HepG2 (cell line): ENCODE measurements at regions not wholly inside any gene's neighbourhood (a gene's known extent, or its start where the extent isn't known, plus 50 kb on each side); places are given as distances from the start of the nearest gene placed in this dataset.

ENCODE experiments used
- ATAC-seq: fragments of 200-7000 bp; cut with Tn5 transposase; 3 replicates; pipeline ENCODE4 v1.9.1; 2020; ENCODE audit warnings: mild to moderate bottlenecking, moderate library complexity
- BruUV-seq: library from RNA; stranded (reverse); fragments of 400-500 nt; replicated peaks from 2 replicates; lab custom pipeline; 2021; lab: Mats Ljungman, UMichigan
- CTCF ChIA-PET: fragments of 300-600 bp; formaldehyde crosslinking; extraction: SDS; loops from one replicate; lab custom pipeline; 2021; ENCODE audit warnings: low total read pairs, inconsistent platforms, low intra/inter-chr PET ratio; lab: Yijun Ruan, JAX
- POLR2A ChIA-PET: fragments of 350-600 bp; sonication (Branson Sonifier 250); formaldehyde crosslinking; loops from one replicate; lab custom pipeline; 2020; ENCODE audit warnings: antibody characterized with exemption, inconsistent platforms; lab: Yijun Ruan, JAX
- DNase-seq: peaks from one replicate; pipeline ENCODE4 v3.0.0-alpha.2; 2015; ENCODE audit warnings: low spot score
- FAIRE-seq: peaks from 3 replicates; lab custom pipeline; 2011; peaks lifted over from hg19 to GRCh38; lab: Jason Lieb, UNC
- H2AFZ ChIP-seq: one replicate; pipeline ENCODE4 v1.6.1; 2011; ENCODE audit warnings: low read length, inconsistent platforms
- H3K27ac ChIP-seq: fragments of 300-600 bp; 3 replicates; pipeline ENCODE4 v1.8.0; 2011; ENCODE audit warnings: mixed run types, mild to moderate bottlenecking, mixed read lengths, low read length, inconsistent platforms; ENCODE audit not compliant: insufficient read depth; ENCODE audit errors: extremely low read length
- H3K27me3 ChIP-seq, 2 experiments: fragments of 200-600 bp in 1 of 2; 2 replicates in 1 of 2; 3 replicates in 1 of 2; pipeline versions ENCODE4 v1.6.0 to v1.8.0; 2011; ENCODE audit warnings: low read length in 2 of 2, mild to moderate bottlenecking in 2 of 2, moderate library complexity in 2 of 2, inconsistent platforms in 1 of 2; ENCODE audit not compliant: insufficient read depth in 2 of 2, control insufficient read depth in 1 of 2
- H3K36me3 ChIP-seq, 2 experiments: fragments of 200-600 bp in 1 of 2; replicated peaks in 1 of 2; 2 replicates in 1 of 2; 3 replicates in 1 of 2; pipeline versions ENCODE4 v1.5.1 to v1.8.0; 2011; ENCODE audit warnings: low read length in 2 of 2, inconsistent platforms in 1 of 2; ENCODE audit not compliant: insufficient read depth in 2 of 2, control insufficient read depth in 1 of 2
- H3K4me1 ChIP-seq: 2 replicates; pipeline ENCODE4 v1.5.1; 2012; ENCODE audit warnings: low read length, inconsistent platforms; ENCODE audit not compliant: insufficient read depth
- H3K4me2 ChIP-seq: 2 replicates; pipeline ENCODE4 v1.6.0; 2011; ENCODE audit warnings: low read depth, low read length, inconsistent platforms
- H3K4me3 ChIP-seq, 3 experiments: fragments of 200-600 bp in 1 of 3; sonication (generic), shearing (Covaris generic) in 1 of 3; replicated peaks in 1 of 3; 2 replicates each; pipeline ENCODE4 v1.5.1; 2011 to 2016; ENCODE audit warnings: low read length in 3 of 3, inconsistent platforms in 2 of 3, low read depth in 2 of 3, mild to moderate bottlenecking in 2 of 3, control low read depth in 1 of 3, mixed read lengths in 1 of 3; ENCODE audit not compliant: insufficient read depth in 1 of 3
- H3K79me2 ChIP-seq: one replicate; pipeline ENCODE4 v1.6.1; 2011; ENCODE audit warnings: low read length, inconsistent platforms; ENCODE audit not compliant: insufficient read depth
- H3K9ac ChIP-seq: 2 replicates; pipeline ENCODE4 v1.6.0; 2011; ENCODE audit warnings: mild to moderate bottlenecking, low read depth, low read length, inconsistent platforms; ENCODE audit not compliant: insufficient read depth
- H3K9me3 ChIP-seq: 2 replicates; pipeline ENCODE4 v1.5.1; 2012; ENCODE audit warnings: mild to moderate bottlenecking, low read length
- H4K20me1 ChIP-seq: 2 replicates; pipeline ENCODE4 v1.6.0; 2011; ENCODE audit warnings: inconsistent platforms, mild to moderate bottlenecking, low read length, moderate library complexity; ENCODE audit not compliant: insufficient read depth
- CBX1 ChIP-seq: IDR thresholded peaks from one replicate; pipeline ENCODE4 v1.6.1; 2016; ENCODE audit warnings: antibody characterized with exemption, low read depth
- FOXM1 ChIP-seq: sonication (generic); formaldehyde crosslinking; IDR thresholded peaks from 2 replicates; pipeline ENCODE4 v1.5.0; 2020; ENCODE audit warnings: missing genetic modification reagents
- GPN1 ChIP-seq: sonication (generic); formaldehyde crosslinking; IDR thresholded peaks from 2 replicates; pipeline ENCODE4 v1.5.1; 2020; ENCODE audit warnings: missing genetic modification reagents, borderline replicate concordance
- KDM2A ChIP-seq: sonication (generic); formaldehyde crosslinking; IDR thresholded peaks from 2 replicates; pipeline ENCODE4 v1.4.0; 2020; ENCODE audit warnings: low read depth, missing genetic modification reagents, borderline replicate concordance
- MED1 ChIP-seq: sonication (generic); formaldehyde crosslinking; IDR thresholded peaks from 2 replicates; pipeline ENCODE4 v1.4.0; 2020; ENCODE audit warnings: missing genetic modification reagents
- RBAK ChIP-seq: sonication (generic); formaldehyde crosslinking; IDR thresholded peaks from 2 replicates; pipeline ENCODE4 v1.5.1; 2020; ENCODE audit warnings: mild to moderate bottlenecking, missing genetic modification reagents
- ZFP36L2 ChIP-seq: sonication (generic); formaldehyde crosslinking; IDR thresholded peaks from 2 replicates; pipeline ENCODE4 v1.4.0; 2020; ENCODE audit warnings: missing genetic modification reagents
- WGBS: methylation state at CpG from one replicate; pipeline ENCODE4 v1.1.6; 2017; ENCODE audit warnings: low lambda C conversion rate; 5-methylcytosine and 5-hydroxymethylcytosine counted together
- in situ Hi-C: cut with HindIII; loops from 2 replicates; pipeline ENCODE4 v1.10.0; 2017; ENCODE audit warnings: low pct_unique_long_range_greater_than_20kb; ENCODE audit not compliant: extremely low pct_ligation_motif_present
- intact Hi-C: fragments of 100-400 bp; cut with micrococcal nuclease; formaldehyde crosslinking; loops from one replicate; pipeline ENCODE4 v1.10.0; 2022; ENCODE audit not compliant: unreplicated experiment
- TF ChIP-seq, protein P1 (sequence below): sonication (generic); formaldehyde crosslinking; IDR thresholded peaks from 2 replicates; pipeline ENCODE4 v1.4.0; 2020; ENCODE audit warnings: missing genetic modification reagents, borderline replicate concordance
- TF ChIP-seq, protein P2 (sequence below): sonication (generic); formaldehyde crosslinking; IDR thresholded peaks from 2 replicates; pipeline ENCODE4 v1.4.0; 2020; ENCODE audit warnings: missing genetic modification reagents, mild to moderate bottlenecking, borderline replicate concordance
- TF ChIP-seq, protein P3 (sequence below): sonication (generic); formaldehyde crosslinking; conservative IDR thresholded peaks from 2 replicates; pipeline ENCODE4 v1.4.0; 2020; ENCODE audit warnings: mild to moderate bottlenecking, missing genetic modification reagents, moderate library complexity
- TF ChIP-seq, protein P4 (sequence below): sonication (generic); formaldehyde crosslinking; conservative IDR thresholded peaks from 2 replicates; pipeline ENCODE4 v1.8.1; 2023; ENCODE audit warnings: missing genetic modification reagents

DNA sequence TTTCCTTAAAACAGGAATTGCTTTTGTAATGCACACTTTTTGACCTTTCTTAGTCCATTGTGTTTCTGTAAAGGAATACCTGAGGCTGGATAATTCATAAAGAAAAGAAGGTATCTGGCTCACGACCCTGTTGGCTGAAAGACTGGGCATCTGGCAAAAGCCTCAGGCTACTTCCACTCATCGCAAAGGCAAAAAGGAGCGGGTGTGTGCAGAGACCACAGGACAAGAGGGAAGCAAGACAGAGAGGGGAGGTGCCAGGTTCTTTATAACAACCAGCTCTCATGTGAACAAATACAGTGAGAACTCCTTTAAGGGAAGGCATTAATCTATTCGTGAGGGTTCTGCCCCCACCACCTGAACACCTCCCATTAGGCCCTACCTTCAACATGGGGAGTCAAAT is 182.1 kb downstream of the C12orf50 start:
- ATAC-seq (no peak), DNase-seq (no peak), FAIRE-seq (no peak)
- no peak overlapping the region for H3K4me3 ChIP-seq
- in situ Hi-C loops = no loop called here
- H3K27ac ChIP-seq = no peak overlapping the region
- H3K4me1 ChIP-seq = no peaks in the 10 kb centered on the region
- no peaks in the 10 kb centered on the region for H3K9me3 ChIP-seq
- no peaks in the 10 kb centered on the region for H4K20me1 ChIP-seq
- BruUV-seq = no TSS peak
- no peaks in the 10 kb centered on the region for H3K36me3 ChIP-seq
- WGBS = 41% methylated on average over 4 of the region's 4 CpGs
- no peak overlapping the region for H3K9ac ChIP-seq
- no peaks in the 10 kb centered on the region for H3K79me2 ChIP-seq
- no peak overlapping the region for H2AFZ ChIP-seq
- H3K4me2 ChIP-seq = no peak overlapping the region
- ChIA-PET POLR2A (no interaction called here), CTCF (interaction anchor here (0.9 kb wide), 1 partner anchor 572 kb away, joined by 4 read pairs; no protein-coding TSS in a partner anchor)
- no peaks in the 10 kb centered on the region for H3K27me3 ChIP-seq
- TF ChIP-seq ZFP36L2 (no peak), GPN1 (no peak)
- TF ChIP-seq, protein P1, sequence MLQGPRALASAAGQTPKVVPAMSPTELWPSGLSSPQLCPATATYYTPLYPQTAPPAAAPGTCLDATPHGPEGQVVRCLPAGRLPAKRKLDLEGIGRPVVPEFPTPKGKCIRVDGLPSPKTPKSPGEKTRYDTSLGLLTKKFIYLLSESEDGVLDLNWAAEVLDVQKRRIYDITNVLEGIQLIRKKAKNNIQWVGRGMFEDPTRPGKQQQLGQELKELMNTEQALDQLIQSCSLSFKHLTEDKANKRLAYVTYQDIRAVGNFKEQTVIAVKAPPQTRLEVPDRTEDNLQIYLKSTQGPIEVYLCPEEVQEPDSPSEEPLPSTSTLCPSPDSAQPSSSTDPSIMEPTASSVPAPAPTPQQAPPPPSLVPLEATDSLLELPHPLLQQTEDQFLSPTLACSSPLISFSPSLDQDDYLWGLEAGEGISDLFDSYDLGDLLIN = no peak
- TF ChIP-seq, protein P2, sequence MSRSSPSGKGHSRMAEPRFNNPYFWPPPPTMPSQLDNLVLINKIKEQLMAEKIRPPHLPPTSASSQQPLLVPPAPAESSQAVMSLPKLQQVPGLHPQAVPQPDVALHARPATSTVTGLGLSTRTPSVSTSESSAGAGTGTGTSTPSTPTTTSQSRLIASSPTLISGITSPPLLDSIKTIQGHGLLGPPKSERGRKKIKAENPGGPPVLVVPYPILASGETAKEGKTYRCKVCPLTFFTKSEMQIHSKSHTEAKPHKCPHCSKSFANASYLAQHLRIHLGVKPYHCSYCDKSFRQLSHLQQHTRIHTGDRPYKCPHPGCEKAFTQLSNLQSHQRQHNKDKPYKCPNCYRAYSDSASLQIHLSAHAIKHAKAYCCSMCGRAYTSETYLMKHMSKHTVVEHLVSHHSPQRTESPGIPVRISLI = no peak
- intact Hi-C loops = loop anchor here (5.0 to 10.0 kb wide), 3 partner anchors 502 to 1925 kb away; no protein-coding TSS in a partner anchor

DNA sequence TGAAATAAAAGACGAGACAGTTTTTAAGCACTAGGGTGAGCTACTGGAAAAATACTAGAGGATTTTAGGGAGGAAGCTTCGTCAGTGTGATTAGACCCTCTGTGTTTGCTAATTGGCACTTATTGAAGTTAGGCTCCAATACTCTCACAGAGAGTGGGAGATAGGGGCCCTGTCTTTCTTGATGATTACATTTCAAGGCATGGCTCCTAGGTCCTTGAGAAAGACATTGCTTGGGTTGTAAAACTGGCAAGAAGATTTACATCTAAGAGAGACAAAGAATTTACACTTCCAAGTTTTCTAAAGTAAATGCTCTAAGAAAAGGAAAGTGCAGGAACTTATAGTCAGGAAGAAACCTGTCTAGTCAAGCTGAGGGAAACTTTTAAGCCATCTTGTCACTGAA is 183.2 kb downstream of the C12orf50 start:
- CTCF ChIA-PET = no interaction called here
- TF ChIP-seq, protein P3, sequence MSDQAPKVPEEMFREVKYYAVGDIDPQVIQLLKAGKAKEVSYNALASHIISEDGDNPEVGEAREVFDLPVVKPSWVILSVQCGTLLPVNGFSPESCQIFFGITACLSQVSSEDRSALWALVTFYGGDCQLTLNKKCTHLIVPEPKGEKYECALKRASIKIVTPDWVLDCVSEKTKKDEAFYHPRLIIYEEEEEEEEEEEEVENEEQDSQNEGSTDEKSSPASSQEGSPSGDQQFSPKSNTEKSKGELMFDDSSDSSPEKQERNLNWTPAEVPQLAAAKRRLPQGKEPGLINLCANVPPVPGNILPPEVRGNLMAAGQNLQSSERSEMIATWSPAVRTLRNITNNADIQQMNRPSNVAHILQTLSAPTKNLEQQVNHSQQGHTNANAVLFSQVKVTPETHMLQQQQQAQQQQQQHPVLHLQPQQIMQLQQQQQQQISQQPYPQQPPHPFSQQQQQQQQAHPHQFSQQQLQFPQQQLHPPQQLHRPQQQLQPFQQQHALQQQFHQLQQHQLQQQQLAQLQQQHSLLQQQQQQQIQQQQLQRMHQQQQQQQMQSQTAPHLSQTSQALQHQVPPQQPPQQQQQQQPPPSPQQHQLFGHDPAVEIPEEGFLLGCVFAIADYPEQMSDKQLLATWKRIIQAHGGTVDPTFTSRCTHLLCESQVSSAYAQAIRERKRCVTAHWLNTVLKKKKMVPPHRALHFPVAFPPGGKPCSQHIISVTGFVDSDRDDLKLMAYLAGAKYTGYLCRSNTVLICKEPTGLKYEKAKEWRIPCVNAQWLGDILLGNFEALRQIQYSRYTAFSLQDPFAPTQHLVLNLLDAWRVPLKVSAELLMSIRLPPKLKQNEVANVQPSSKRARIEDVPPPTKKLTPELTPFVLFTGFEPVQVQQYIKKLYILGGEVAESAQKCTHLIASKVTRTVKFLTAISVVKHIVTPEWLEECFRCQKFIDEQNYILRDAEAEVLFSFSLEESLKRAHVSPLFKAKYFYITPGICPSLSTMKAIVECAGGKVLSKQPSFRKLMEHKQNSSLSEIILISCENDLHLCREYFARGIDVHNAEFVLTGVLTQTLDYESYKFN (CRISPR knock-in tag) = no peak
- TF ChIP-seq RBAK (CRISPR knock-in tag) (no peak), KDM2A (CRISPR knock-in tag) (no peak), CBX1 (no peak), FOXM1 (CRISPR knock-in tag) (no peak), MED1 (CRISPR knock-in tag) (no peak)
- TF ChIP-seq, protein P4, sequence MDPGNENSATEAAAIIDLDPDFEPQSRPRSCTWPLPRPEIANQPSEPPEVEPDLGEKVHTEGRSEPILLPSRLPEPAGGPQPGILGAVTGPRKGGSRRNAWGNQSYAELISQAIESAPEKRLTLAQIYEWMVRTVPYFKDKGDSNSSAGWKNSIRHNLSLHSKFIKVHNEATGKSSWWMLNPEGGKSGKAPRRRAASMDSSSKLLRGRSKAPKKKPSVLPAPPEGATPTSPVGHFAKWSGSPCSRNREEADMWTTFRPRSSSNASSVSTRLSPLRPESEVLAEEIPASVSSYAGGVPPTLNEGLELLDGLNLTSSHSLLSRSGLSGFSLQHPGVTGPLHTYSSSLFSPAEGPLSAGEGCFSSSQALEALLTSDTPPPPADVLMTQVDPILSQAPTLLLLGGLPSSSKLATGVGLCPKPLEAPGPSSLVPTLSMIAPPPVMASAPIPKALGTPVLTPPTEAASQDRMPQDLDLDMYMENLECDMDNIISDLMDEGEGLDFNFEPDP (CRISPR knock-in tag) = no peak

More for the DNA sequence above, 183.2 kb downstream of the C12orf50 start:
- Histone ChIP-seq H3K9me3 (no peaks in the 10 kb centered on the region), H4K20me1 (no peaks in the 10 kb centered on the region), H3K36me3 (no peaks in the 10 kb centered on the region), H3K9ac (no peak overlapping the region), H2AFZ (no peak overlapping the region), H3K4me2 (no peak overlapping the region), H3K4me3 (no peak overlapping the region), H3K27ac (no peak overlapping the region), H3K79me2 (no peaks in the 10 kb centered on the region), H3K4me1 (no peaks in the 10 kb centered on the region), H3K27me3 (no peaks in the 10 kb centered on the region)
- POLR2A ChIA-PET = no interaction called here
- BruUV-seq = no TSS peak
- intact Hi-C loops (loop anchor here (5.0 to 10.0 kb wide), 3 partner anchors 501 to 1924 kb away; no protein-coding TSS in a partner anchor), in situ Hi-C loops (no loop called here)
- WGBS = 0% methylated on average over 2 of the region's 2 CpGs
- no peak for ATAC-seq
- DNase-seq = no peak
- no peak for FAIRE-seq
